ENCODE measurements at regions not wholly inside any gene's neighbourhood (a gene's known extent, or its start where the extent isn't known, plus 50 kb on each side); places are given as distances from the start of the nearest gene placed in this dataset.

DNA sequence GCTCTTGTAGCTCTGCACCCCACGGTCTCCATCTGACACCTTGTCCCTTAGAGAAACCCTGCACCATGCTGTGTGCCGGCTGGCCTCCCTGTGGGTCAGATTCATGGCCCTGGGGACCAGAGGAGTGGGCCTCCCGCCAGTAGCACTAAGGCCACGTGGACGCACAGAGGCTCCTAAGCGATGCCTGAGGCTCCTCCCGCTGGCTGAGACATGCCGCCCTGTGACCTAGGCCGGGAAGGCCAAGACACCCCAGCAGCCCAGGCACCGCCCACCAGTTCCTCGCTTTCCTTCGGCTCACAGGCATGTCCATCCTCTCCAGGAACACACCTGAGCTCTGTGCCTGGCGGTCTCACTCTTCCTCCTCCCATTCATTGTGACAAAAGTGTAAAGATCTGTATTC is 311.0 kb downstream of the THBS2 start:
- H3K4me1 ChIP-seq = no peaks in the 10 kb centered on the region
- H3K9me3 ChIP-seq = no peaks in the 10 kb centered on the region
- ChIA-PET POLR2A (no interaction called here), CTCF (no interaction called here)
- no peak overlapping the region for H3K4me3 Mint-ChIP-seq (ENCODE audit: unreplicated experiment)
- H3K4me3 ChIP-seq (ENCODE audit: low read depth, low read length) = no peak overlapping the region
- no TSS peak for BruUV-seq (replicated peaks)
- H3K27ac Mint-ChIP-seq (ENCODE audit: unreplicated experiment) = no peak overlapping the region
- no peaks in the 10 kb centered on the region for H3K9me3 Mint-ChIP-seq (ENCODE audit: unreplicated experiment)
- DNase-seq = no peak
- H3K36me3 ChIP-seq (ENCODE audit: control insufficient read depth, insufficient read depth, low read length) = no peaks in the 10 kb centered on the region
- intact Hi-C loops (cut with micrococcal nuclease; ENCODE audit: unreplicated experiment) = no loop called here
- TF ChIP-seq, protein P1, sequence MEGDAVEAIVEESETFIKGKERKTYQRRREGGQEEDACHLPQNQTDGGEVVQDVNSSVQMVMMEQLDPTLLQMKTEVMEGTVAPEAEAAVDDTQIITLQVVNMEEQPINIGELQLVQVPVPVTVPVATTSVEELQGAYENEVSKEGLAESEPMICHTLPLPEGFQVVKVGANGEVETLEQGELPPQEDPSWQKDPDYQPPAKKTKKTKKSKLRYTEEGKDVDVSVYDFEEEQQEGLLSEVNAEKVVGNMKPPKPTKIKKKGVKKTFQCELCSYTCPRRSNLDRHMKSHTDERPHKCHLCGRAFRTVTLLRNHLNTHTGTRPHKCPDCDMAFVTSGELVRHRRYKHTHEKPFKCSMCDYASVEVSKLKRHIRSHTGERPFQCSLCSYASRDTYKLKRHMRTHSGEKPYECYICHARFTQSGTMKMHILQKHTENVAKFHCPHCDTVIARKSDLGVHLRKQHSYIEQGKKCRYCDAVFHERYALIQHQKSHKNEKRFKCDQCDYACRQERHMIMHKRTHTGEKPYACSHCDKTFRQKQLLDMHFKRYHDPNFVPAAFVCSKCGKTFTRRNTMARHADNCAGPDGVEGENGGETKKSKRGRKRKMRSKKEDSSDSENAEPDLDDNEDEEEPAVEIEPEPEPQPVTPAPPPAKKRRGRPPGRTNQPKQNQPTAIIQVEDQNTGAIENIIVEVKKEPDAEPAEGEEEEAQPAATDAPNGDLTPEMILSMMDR (IDR thresholded peaks at IDR 0.05; ENCODE audit: insufficient read depth in 1 of 2, low read depth in 1 of 2, low read length in 1 of 2, severe bottlenecking in 1 of 2, unreplicated experiment in 1 of 2) = no peak
- peaks cover 18% of the 10 kb centered on the region for H3K27me3 Mint-ChIP-seq (ENCODE audit: insufficient read depth, unreplicated experiment)
- H3K36me3 Mint-ChIP-seq (ENCODE audit: insufficient read depth, unreplicated experiment) = no peaks in the 10 kb centered on the region
- H3K27me3 ChIP-seq (replicated peaks; ENCODE audit: control insufficient read depth, insufficient read depth, low read length) = no peaks in the 10 kb centered on the region
- no peaks in the 10 kb centered on the region for H3K4me1 Mint-ChIP-seq (ENCODE audit: low read depth, unreplicated experiment)

DNA sequence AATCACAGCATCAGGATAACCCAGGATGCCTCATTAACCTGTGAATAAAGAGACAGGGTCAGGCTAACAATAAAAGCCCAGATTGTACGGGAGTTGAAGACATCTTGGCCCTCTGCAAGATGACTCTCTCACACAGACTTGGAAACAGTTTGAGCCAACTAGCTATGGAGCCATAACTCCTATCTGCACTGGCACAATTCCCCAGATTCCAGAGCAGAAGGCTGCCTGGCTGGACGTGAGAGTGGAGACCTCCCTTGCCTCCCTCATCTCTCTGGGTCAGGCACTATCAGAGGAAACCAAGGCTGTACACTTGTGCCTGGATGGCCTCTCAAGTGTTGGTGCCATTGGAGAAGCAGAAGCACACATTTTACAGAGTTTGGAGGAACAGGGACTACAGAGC is 312.6 kb downstream of the THBS2 start:
- no peaks in the 10 kb centered on the region for H3K4me1 ChIP-seq
- BruUV-seq (replicated peaks) = no TSS peak
- no peaks in the 10 kb centered on the region for H3K9me3 Mint-ChIP-seq (ENCODE audit: unreplicated experiment)
- no peaks in the 10 kb centered on the region for H3K27me3 ChIP-seq (replicated peaks; ENCODE audit: control insufficient read depth, insufficient read depth, low read length)
- H3K4me1 Mint-ChIP-seq (ENCODE audit: low read depth, unreplicated experiment) = no peaks in the 10 kb centered on the region
- DNase-seq = no peak
- no peaks in the 10 kb centered on the region for H3K36me3 Mint-ChIP-seq (ENCODE audit: insufficient read depth, unreplicated experiment)
- H3K4me3 Mint-ChIP-seq (ENCODE audit: unreplicated experiment) = no peak overlapping the region
- H3K27me3 Mint-ChIP-seq (ENCODE audit: insufficient read depth, unreplicated experiment) = peaks cover 12% of the 10 kb centered on the region
- POLR2A ChIA-PET = no interaction called here
- no peaks in the 10 kb centered on the region for H3K9me3 ChIP-seq
- H3K4me3 ChIP-seq (ENCODE audit: low read depth, low read length) = no peak overlapping the region
- no peak overlapping the region for H3K27ac Mint-ChIP-seq (ENCODE audit: unreplicated experiment)
- CTCF ChIA-PET = no interaction called here
- intact Hi-C loops (cut with micrococcal nuclease; ENCODE audit: unreplicated experiment) = no loop called here
- TF ChIP-seq, protein P1 (IDR thresholded peaks at IDR 0.05; ENCODE audit: insufficient read depth in 1 of 2, low read depth in 1 of 2, low read length in 1 of 2, severe bottlenecking in 1 of 2, unreplicated experiment in 1 of 2) = no peak
- H3K36me3 ChIP-seq (ENCODE audit: control insufficient read depth, insufficient read depth, low read length) = no peaks in the 10 kb centered on the region

DNA sequence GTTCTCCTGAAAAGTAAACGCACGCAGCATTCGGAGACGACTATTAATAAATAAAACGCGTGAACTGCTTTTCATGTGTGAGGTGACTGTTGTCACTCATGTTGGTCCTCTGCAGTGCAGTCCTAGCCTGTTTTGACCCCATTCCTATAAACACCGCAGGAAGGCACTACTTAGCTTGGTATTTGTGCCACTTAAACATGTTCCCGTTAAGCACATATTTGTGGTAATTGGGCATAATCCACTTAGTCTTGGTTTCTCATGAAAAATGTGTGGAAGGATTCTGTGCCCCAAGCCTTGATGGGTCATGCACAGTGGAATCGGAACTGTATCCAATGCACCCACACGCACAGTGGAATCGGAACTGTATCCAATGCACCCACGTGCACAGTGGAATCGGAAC is 313.9 kb downstream of the THBS2 start:
- H3K27me3 Mint-ChIP-seq (ENCODE audit: insufficient read depth, unreplicated experiment) = peaks cover 4% of the 10 kb centered on the region
- intact Hi-C loops (cut with micrococcal nuclease; ENCODE audit: unreplicated experiment) = no loop called here
- ChIA-PET POLR2A (no interaction called here), CTCF (no interaction called here)
- H3K27ac Mint-ChIP-seq (ENCODE audit: unreplicated experiment) = no peak overlapping the region
- H3K4me3 ChIP-seq (ENCODE audit: low read depth, low read length) = no peak overlapping the region
- no peaks in the 10 kb centered on the region for H3K4me1 ChIP-seq
- H3K9me3 ChIP-seq = no peaks in the 10 kb centered on the region
- H3K9me3 Mint-ChIP-seq (ENCODE audit: unreplicated experiment) = no peaks in the 10 kb centered on the region
- H3K4me3 Mint-ChIP-seq (ENCODE audit: unreplicated experiment) = no peak overlapping the region
- H3K27me3 ChIP-seq (replicated peaks; ENCODE audit: control insufficient read depth, insufficient read depth, low read length) = no peaks in the 10 kb centered on the region
- no peaks in the 10 kb centered on the region for H3K4me1 Mint-ChIP-seq (ENCODE audit: low read depth, unreplicated experiment)
- no peaks in the 10 kb centered on the region for H3K36me3 ChIP-seq (ENCODE audit: control insufficient read depth, insufficient read depth, low read length)
- DNase-seq = no peak
- TF ChIP-seq, protein P1 (IDR thresholded peaks at IDR 0.05; ENCODE audit: insufficient read depth in 1 of 2, low read depth in 1 of 2, low read length in 1 of 2, severe bottlenecking in 1 of 2, unreplicated experiment in 1 of 2) = no peak
- H3K36me3 Mint-ChIP-seq (ENCODE audit: insufficient read depth, unreplicated experiment) = no peaks in the 10 kb centered on the region
- no TSS peak for BruUV-seq (replicated peaks)
